ENCODE measurements at regions not wholly inside any gene's neighbourhood (a gene's known extent, or its start where the extent isn't known, plus 50 kb on each side); places are given as distances from the start of the nearest gene placed in this dataset.
A peak's percentile ranks its signal among the peaks of the same experiment; 100 is the strongest.

DNA sequence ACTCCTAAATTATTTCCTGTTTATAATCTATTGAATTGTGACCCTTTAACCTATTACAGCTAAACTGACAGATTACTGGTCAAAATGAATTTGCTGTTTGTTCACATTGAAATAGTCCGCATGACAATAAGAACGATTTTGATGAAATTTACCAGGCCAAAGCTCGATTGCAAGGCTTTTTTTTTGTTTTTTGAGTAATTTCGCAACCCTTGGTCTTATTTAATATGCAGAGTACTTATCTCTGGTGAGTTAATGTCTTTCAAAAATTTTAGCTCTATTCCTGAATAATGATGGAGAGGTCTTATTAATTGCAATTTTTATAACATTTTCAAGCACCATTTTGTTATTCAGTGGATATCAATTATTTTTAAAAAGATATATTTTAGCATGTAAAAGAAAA is 362.4 kb downstream of the OTOL1 start:
- Histone ChIP-seq H3K9me3 (ENCODE audit: low read depth, low read length, poor library complexity, severe bottlenecking) (no peaks in the 10 kb centered on the region), H3K4me3 (ENCODE audit: low read depth, low read length, poor library complexity, severe bottlenecking) (no peak overlapping the region), H3K27ac (ENCODE audit: low read depth, low read length, poor library complexity, severe bottlenecking) (no peak overlapping the region), H3K4me1 (ENCODE audit: insufficient read depth, low read length, poor library complexity, severe bottlenecking) (peaks cover 28% of the 10 kb centered on the region), H3K27me3 (replicated peaks; ENCODE audit: insufficient read depth, low read depth, low read length, poor library complexity) (no peaks in the 10 kb centered on the region), H3K36me3 (ENCODE audit: insufficient read depth, low read length, poor library complexity, severe bottlenecking) (no peaks in the 10 kb centered on the region)
- TF ChIP-seq, protein P1, sequence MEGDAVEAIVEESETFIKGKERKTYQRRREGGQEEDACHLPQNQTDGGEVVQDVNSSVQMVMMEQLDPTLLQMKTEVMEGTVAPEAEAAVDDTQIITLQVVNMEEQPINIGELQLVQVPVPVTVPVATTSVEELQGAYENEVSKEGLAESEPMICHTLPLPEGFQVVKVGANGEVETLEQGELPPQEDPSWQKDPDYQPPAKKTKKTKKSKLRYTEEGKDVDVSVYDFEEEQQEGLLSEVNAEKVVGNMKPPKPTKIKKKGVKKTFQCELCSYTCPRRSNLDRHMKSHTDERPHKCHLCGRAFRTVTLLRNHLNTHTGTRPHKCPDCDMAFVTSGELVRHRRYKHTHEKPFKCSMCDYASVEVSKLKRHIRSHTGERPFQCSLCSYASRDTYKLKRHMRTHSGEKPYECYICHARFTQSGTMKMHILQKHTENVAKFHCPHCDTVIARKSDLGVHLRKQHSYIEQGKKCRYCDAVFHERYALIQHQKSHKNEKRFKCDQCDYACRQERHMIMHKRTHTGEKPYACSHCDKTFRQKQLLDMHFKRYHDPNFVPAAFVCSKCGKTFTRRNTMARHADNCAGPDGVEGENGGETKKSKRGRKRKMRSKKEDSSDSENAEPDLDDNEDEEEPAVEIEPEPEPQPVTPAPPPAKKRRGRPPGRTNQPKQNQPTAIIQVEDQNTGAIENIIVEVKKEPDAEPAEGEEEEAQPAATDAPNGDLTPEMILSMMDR (conservative IDR thresholded peaks at IDR 0.05; ENCODE audit: low read depth, low read length), result no peak
- no peak for TF ChIP-seq EZH2 (IDR thresholded peaks at IDR 0.05; ENCODE audit: borderline replicate concordance, low read depth, low read length, poor library complexity, severe bottlenecking)
- no TSS peak for BruUV-seq (replicated peaks)
- POLR2A ChIA-PET (ENCODE audit: low non-redundant PET), result no interaction called here
- intact Hi-C loops (cut with micrococcal nuclease; ENCODE audit: unreplicated experiment), result loop anchor here (10.0 kb wide), 4 partner anchors 226 to 1606 kb away; no protein-coding TSS in a partner anchor
- DNase-seq (ENCODE audit: low spot score), result no peak
- CTCF ChIA-PET, result no interaction called here

DNA sequence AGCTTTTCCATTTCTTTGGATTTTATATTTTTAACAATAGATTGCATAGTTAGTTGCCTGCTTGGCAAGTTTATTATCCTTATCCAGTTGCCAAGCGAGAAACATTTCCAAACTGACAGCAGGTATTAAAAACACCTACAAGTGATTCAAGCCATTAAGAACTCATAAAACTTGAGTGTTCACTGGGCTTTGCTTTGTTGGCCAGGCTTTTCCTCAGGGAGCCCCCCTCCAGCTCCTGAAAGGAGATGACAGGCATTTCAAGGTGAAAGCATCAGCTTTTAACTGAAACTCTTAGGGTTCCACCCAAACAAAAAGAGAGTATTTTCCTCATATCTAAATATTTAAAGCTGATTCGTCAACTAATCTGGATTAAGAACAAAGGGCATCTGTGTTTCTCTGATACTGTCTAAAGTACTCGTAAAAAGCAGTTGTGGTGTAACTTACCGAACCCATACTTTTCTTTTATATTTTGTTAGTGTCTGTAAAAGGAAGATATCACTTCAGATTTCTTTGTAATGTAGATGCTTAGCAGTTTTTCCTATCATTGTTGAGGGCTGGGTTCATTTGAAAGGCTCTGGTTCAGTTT is 363.4 kb downstream of the OTOL1 start:
- no peaks in the 10 kb centered on the region for H3K9me3 ChIP-seq (ENCODE audit: low read depth, low read length, poor library complexity, severe bottlenecking)
- no peak for DNase-seq (ENCODE audit: low spot score)
- POLR2A ChIA-PET (ENCODE audit: low non-redundant PET), result no interaction called here
- H3K27ac ChIP-seq (ENCODE audit: low read depth, low read length, poor library complexity, severe bottlenecking), result peak overlapping the region; percentile 4
- intact Hi-C loops (cut with micrococcal nuclease; ENCODE audit: unreplicated experiment), result loop anchor here (10.0 kb wide), 4 partner anchors 225 to 1605 kb away; no protein-coding TSS in a partner anchor
- no peaks in the 10 kb centered on the region for H3K27me3 ChIP-seq (replicated peaks; ENCODE audit: insufficient read depth, low read depth, low read length, poor library complexity)
- no peaks in the 10 kb centered on the region for H3K36me3 ChIP-seq (ENCODE audit: insufficient read depth, low read length, poor library complexity, severe bottlenecking)
- CTCF ChIA-PET, result no interaction called here
- TF ChIP-seq, protein P1 (conservative IDR thresholded peaks at IDR 0.05; ENCODE audit: low read depth, low read length), result no peak
- TF ChIP-seq EZH2 (IDR thresholded peaks at IDR 0.05; ENCODE audit: borderline replicate concordance, low read depth, low read length, poor library complexity, severe bottlenecking), result no peak
- no TSS peak for BruUV-seq (replicated peaks)
- peaks cover 28% of the 10 kb centered on the region for H3K4me1 ChIP-seq (ENCODE audit: insufficient read depth, low read length, poor library complexity, severe bottlenecking)
- H3K4me3 ChIP-seq (ENCODE audit: low read depth, low read length, poor library complexity, severe bottlenecking), result no peak overlapping the region

DNA sequence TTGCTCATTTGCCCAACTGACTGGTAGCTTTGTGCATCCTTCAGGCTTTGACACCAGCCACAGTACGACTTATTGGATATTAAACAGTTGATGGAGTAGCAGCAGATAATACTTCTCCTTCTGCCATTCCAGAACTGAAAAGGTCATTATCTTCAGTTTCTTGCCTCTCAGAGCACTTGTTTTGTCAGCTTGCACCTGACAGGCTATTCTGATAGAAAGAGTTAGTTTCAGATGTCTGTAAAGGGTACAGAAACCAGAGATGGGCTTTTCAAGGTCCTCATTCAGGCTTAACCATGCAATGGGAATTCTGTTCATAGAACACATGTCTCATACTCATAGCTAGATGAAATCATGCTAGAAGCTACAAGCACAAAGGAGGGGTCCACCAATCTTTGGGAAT is 367.2 kb downstream of the OTOL1 start:
- Histone ChIP-seq H3K27ac (ENCODE audit: low read depth, low read length, poor library complexity, severe bottlenecking) (no peak overlapping the region), H3K4me3 (ENCODE audit: low read depth, low read length, poor library complexity, severe bottlenecking) (no peak overlapping the region), H3K27me3 (replicated peaks; ENCODE audit: insufficient read depth, low read depth, low read length, poor library complexity) (no peaks in the 10 kb centered on the region), H3K4me1 (ENCODE audit: insufficient read depth, low read length, poor library complexity, severe bottlenecking) (peaks cover 18% of the 10 kb centered on the region), H3K36me3 (ENCODE audit: insufficient read depth, low read length, poor library complexity, severe bottlenecking) (no peaks in the 10 kb centered on the region), H3K9me3 (ENCODE audit: low read depth, low read length, poor library complexity, severe bottlenecking) (no peaks in the 10 kb centered on the region)
- DNase-seq (ENCODE audit: low spot score), result no peak
- intact Hi-C loops (cut with micrococcal nuclease; ENCODE audit: unreplicated experiment), result no loop called here
- ChIA-PET CTCF (no interaction called here), POLR2A (ENCODE audit: low non-redundant PET) (no interaction called here)
- no peak for TF ChIP-seq EZH2 (IDR thresholded peaks at IDR 0.05; ENCODE audit: borderline replicate concordance, low read depth, low read length, poor library complexity, severe bottlenecking)
- TF ChIP-seq, protein P1 (conservative IDR thresholded peaks at IDR 0.05; ENCODE audit: low read depth, low read length), result no peak
- no TSS peak for BruUV-seq (replicated peaks)

All from A673 (cell line).